ENCODE measurements at regions not wholly inside any gene's neighbourhood (a gene's known extent, or its start where the extent isn't known, plus 50 kb on each side); places are given as distances from the start of the nearest gene placed in this dataset.

DNA sequence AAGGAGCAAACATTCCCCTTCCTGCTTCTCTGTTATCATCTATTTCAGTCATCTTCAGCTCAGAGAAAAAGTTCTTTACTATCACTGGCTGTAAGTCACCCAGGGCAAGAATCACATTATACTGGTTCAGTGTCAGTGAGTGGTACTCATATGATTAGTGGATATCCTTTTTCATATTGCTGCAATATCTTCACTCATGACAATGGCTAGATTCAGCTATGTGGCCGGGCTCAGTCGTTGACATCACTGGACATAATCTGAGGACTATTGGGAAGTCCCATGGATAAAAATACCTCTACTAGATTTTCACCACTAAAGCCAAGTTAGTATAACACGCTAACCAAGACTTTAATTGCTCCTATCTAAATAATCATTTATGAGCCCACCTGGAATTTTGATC, 91.3 kb upstream of the UBE2E2 start:
- H3K27ac Mint-ChIP-seq (ENCODE audit: unreplicated experiment) = no peak overlapping the region
- H3K27me3 Mint-ChIP-seq (ENCODE audit: unreplicated experiment) = no peaks in the 10 kb centered on the region

DNA sequence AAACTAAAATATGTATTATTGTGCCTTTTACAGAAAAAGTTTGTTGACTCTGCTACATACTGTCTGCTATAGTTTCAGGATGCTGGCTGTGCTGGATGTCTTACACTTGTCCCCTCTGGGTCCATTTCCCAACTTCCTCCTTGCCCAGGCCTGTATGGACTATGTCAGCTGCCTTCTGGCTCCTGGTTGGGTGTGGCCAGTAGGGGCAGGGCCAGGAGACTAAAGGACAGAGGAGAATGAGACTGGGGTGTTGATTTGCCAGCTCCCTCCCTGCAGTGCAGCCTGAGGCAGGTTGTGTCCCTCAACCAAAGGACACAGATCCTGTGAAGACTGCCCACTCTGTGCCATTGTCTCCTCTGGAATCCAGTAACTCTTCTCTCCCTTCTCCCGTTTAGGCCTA, 90.6 kb upstream of the UBE2E2 start:
- TF ChIP-seq, protein P1, sequence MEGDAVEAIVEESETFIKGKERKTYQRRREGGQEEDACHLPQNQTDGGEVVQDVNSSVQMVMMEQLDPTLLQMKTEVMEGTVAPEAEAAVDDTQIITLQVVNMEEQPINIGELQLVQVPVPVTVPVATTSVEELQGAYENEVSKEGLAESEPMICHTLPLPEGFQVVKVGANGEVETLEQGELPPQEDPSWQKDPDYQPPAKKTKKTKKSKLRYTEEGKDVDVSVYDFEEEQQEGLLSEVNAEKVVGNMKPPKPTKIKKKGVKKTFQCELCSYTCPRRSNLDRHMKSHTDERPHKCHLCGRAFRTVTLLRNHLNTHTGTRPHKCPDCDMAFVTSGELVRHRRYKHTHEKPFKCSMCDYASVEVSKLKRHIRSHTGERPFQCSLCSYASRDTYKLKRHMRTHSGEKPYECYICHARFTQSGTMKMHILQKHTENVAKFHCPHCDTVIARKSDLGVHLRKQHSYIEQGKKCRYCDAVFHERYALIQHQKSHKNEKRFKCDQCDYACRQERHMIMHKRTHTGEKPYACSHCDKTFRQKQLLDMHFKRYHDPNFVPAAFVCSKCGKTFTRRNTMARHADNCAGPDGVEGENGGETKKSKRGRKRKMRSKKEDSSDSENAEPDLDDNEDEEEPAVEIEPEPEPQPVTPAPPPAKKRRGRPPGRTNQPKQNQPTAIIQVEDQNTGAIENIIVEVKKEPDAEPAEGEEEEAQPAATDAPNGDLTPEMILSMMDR (IDR thresholded peaks at IDR 0.05) = no peak
- Mint-ChIP-seq H3K27ac (ENCODE audit: unreplicated experiment) (peak overlapping the region; percentile 57), H3K4me3 (ENCODE audit: unreplicated experiment) (no peak overlapping the region), H3K4me1 (ENCODE audit: unreplicated experiment) (peaks cover 18% of the 10 kb centered on the region), H3K27me3 (ENCODE audit: unreplicated experiment) (peaks cover 2% of the 10 kb centered on the region), H3K9me3 (ENCODE audit: unreplicated experiment) (no peaks in the 10 kb centered on the region), H3K36me3 (ENCODE audit: unreplicated experiment) (no peaks in the 10 kb centered on the region)
- no peak for DNase-seq (ENCODE audit: extremely low spot score, unreplicated experiment)

More for the DNA sequence above, 91.3 kb upstream of the UBE2E2 start:
- no peaks in the 10 kb centered on the region for H3K36me3 Mint-ChIP-seq (ENCODE audit: unreplicated experiment)
- peaks cover 18% of the 10 kb centered on the region for H3K4me1 Mint-ChIP-seq (ENCODE audit: unreplicated experiment)
- no peak for DNase-seq (ENCODE audit: extremely low spot score, unreplicated experiment)
- H3K9me3 Mint-ChIP-seq (ENCODE audit: unreplicated experiment) = no peaks in the 10 kb centered on the region
- TF ChIP-seq, protein P1 (IDR thresholded peaks at IDR 0.05) = no peak
- H3K4me3 Mint-ChIP-seq (ENCODE audit: unreplicated experiment) = no peak overlapping the region

DNA sequence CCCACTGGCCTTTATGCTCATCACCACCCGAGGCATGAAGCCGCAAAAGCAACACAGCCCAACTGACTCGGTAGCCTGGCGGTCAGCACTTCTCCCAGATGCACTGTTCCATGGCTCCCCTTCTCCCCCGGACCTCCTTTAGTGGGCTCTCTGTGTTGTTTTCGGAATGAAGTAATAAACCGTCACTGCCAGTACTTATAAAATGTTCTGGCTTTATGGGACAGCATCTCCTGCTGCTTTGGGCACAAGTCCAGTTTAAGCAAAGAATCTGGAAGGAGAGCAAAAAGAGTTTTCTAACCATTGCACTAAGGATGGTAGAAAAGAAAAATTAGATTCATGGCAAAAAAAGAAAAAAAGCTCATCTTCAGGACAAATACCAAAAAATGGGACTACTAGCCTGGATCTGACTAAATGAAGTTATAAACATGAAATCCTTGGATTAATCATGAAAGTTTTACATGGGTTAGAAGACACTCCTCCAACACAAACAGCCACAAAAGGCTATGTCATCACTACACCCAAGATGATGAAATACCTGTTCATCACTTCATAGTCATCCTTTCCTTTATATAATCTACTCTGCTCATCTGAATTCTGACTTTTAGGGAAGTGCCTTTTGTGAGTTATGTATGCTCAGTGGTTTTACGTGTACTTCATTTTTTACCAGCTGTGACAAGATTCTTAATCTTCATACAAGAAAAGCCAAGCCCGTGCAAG, 89.5 kb upstream of the UBE2E2 start:
- TF ChIP-seq, protein P1 (IDR thresholded peaks at IDR 0.05) = no peak
- Mint-ChIP-seq H3K4me1 (ENCODE audit: unreplicated experiment) (peaks cover 20% of the 10 kb centered on the region), H3K4me3 (ENCODE audit: unreplicated experiment) (no peak overlapping the region), H3K36me3 (ENCODE audit: unreplicated experiment) (no peaks in the 10 kb centered on the region), H3K27ac (ENCODE audit: unreplicated experiment) (peak overlapping the region; percentile 53), H3K27me3 (ENCODE audit: unreplicated experiment) (peaks cover 9% of the 10 kb centered on the region), H3K9me3 (ENCODE audit: unreplicated experiment) (no peaks in the 10 kb centered on the region)
- no peak for DNase-seq (ENCODE audit: extremely low spot score, unreplicated experiment)

DNA sequence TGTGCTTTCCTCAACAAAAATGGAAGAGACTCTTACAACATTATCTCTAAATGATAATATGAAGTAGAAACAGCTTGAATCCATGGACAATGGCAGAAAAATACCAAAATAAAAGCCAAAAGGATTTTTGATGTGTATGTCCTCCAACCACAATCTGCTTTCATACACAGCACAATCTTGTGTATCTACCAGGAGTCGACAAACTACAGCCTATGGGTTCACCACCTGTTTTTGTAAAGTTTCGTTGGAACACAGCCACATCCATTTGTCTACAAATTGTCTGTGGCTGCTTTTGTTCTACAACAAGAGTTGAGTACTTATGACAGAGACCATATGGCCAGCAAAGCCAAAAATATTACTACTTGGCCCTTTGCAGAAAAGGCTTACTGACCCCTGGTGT, 88.7 kb upstream of the UBE2E2 start:
- DNase-seq (ENCODE audit: extremely low spot score, unreplicated experiment) = no peak
- Mint-ChIP-seq H3K27ac (ENCODE audit: unreplicated experiment) (no peak overlapping the region), H3K36me3 (ENCODE audit: unreplicated experiment) (no peaks in the 10 kb centered on the region), H3K9me3 (ENCODE audit: unreplicated experiment) (no peaks in the 10 kb centered on the region), H3K4me3 (ENCODE audit: unreplicated experiment) (no peak overlapping the region), H3K4me1 (ENCODE audit: unreplicated experiment) (peaks cover 24% of the 10 kb centered on the region), H3K27me3 (ENCODE audit: unreplicated experiment) (peaks cover 16% of the 10 kb centered on the region)
- TF ChIP-seq, protein P1 (IDR thresholded peaks at IDR 0.05) = no peak

DNA sequence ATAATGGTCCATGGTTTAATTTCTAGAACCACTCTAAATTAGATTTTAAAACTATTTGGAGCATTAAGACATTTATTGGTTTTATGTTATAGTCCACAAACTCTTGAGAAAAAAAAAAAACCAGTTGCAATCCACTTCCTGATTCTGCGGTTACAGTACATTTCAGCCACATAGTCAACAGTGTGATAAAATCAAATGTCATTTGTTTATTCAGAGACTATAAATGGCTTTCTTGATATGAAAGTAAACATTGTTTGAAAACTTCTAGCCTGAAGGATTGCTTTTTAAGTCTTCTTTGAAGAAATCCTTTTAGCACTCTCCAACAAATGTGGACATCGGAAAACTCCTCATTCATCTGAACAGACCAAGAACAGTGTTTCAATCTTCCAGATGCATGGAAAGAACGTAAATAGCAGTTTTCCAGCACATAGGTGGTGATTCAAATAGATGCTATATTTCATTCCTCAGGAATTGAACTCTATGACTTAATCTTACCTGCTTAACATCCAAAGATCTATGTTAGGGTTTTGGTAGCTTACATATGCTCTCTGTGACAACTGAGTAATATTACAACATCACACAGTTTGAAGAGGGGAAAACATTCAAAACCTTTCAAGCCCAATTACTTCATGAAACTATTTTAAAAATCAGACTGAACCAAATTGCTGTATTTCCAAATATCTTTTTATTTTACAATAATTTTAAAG, 87.8 kb upstream of the UBE2E2 start:
- TF ChIP-seq, protein P1 (IDR thresholded peaks at IDR 0.05) = no peak
- H3K27ac Mint-ChIP-seq (ENCODE audit: unreplicated experiment) = no peak overlapping the region
- peaks cover 24% of the 10 kb centered on the region for H3K4me1 Mint-ChIP-seq (ENCODE audit: unreplicated experiment)
- H3K4me3 Mint-ChIP-seq (ENCODE audit: unreplicated experiment) = no peak overlapping the region
- no peaks in the 10 kb centered on the region for H3K9me3 Mint-ChIP-seq (ENCODE audit: unreplicated experiment)
- peaks cover 16% of the 10 kb centered on the region for H3K27me3 Mint-ChIP-seq (ENCODE audit: unreplicated experiment)
- DNase-seq (ENCODE audit: extremely low spot score, unreplicated experiment) = no peak
- H3K36me3 Mint-ChIP-seq (ENCODE audit: unreplicated experiment) = no peaks in the 10 kb centered on the region
